ENCODE measurements at regions not wholly inside any gene's neighbourhood (a gene's known extent, or its start where the extent isn't known, plus 50 kb on each side); places are given as distances from the start of the nearest gene placed in this dataset.
"Not testable (repeated sequence)": the region's sequence is repeated elsewhere in the genome, so short reads cannot be mapped to it uniquely, and the experiment has no call there.

DNA sequence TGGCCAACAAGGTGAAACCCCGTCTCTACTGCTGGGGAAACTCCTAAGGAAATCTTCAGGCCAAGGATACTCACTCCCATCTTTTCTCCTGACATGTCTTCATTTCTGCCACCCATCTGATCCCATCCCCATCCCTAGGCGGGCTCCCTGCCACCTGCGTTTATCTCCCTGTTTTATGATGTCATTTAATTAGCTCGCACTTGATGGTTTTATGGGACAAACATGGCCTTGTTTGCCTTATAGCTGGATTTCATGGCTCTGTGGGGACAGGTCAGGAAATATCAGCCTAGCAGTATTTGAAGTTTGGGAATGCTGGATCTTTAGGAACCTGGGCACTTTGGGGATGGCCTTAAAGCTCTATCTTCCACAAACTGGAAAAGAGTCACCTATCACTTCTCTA is 88.5 kb upstream of the CISTR start:
- no peak for DNase-seq

DNA sequence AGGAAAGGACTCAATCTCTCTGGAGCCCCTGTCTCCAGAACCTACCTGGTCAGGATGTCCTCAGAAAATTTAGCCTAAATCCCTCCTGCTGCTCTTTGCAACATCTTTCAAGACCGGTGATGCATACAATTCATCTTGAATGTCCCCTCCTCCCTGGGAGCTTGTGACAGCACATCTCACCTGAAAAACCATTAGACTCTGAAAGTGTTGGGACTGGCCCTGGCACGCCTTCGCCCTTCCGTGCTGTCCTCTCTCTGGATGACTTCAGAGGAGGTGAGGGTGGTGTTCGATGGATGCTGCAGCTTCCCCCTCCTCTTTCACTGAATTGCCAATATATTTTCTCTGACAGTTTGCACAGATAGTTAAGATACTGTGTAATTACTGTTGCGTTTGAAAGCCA is 90.9 kb upstream of the CISTR start:
- DNase-seq: no peak

DNA sequence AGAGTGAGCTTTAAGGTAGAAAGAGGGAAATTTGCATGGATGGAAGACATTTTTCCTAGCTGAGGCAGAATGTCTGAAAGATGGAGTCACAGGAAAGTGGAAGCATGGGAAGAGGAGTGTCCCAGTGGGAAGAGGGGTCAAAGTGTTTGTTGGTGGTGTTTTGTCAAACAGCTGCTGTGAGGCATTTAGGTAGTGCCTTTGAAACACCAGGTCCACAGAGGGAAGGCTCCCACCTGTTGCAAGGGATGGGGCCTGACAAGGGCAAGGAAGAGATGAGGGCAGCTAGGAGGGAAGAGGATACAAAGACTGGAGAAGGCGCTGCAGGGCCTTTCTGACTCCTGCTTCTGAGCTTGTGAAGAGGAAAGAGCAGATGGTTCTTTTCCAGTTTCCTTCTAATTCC is 91.8 kb upstream of the CISTR start:
- no peak for DNase-seq

DNA sequence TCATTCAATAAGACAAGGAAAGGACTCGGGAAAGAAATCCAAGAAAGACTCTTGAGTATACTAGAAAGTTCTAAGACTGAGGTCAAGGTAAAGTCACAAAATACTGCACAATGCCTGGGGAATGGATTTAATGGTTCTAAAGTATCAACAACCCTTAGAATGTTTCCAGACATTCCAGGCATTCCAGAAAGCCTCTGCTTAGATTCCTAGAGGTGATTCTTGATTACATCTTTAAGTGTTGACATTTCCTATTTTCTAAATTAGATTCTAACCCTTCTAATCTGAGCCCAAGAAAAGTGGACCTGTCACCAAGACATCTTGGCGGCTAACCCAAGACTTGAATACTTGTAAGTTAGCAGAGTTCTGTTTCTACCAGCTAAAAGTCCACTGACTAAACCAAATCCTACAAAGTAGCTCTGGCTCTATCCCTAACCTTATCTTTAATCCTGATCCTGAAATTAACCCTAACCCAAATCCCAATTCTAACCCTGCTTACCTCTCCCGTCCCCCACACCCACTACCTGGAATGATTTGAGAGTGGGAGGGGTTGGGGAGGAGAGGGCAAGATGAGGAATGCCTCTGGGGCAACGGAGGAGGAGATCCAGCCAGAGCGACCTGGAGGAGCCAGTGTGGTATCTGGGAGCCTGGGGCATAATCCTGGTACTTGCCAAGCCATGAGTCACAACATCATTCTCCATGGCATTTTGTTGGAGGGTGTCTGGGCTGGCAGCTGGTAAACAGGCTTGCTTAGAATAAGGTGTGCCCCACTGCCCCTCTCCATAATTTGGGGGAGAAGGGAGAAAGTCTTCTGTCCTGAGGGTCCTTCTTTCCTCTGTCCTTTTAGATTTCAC is 93.4 kb upstream of the HOXC13 start:
- DNase-seq: no peak

DNA sequence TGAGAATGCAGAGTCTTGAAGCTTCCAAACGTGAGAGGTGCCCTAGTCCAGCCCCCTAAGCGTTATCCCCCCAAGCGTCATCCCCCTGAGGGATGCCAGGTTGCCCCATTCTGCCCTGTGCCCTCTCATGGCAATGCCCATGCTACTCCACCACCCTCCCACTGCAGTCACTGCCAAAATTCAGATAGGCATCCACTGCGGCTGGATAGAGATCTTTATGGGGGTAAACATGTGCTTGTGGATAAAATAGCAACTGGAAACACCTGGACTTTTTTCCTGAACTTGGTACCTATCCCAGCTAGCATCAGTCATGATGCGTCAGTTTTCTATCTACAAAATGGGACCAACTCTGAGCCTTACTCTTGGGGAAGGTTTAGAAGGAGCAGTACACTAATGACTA is 92.7 kb upstream of the HOXC13 start:
- no peak for DNase-seq

DNA sequence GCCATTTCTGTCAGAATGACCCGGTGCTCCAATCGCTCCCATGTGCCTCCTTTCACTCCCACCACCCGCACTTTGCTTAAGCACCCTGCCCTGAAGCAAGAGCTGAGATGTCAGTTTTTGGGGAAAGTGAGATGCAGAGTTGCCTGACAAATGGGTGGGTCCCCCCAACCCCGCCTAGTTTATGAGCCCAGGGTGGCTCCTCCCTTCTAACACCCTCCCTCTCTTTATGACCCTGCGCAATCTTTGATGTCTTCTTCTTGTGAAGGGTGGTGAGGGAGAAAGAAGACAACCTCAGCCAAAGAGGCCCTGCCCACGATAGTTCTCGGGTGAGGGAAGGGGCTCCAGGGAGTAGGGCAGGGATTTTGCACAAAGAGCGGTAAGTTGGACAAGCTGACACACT is 89.5 kb upstream of the HOXC13 start:
- no peak for DNase-seq

DNA sequence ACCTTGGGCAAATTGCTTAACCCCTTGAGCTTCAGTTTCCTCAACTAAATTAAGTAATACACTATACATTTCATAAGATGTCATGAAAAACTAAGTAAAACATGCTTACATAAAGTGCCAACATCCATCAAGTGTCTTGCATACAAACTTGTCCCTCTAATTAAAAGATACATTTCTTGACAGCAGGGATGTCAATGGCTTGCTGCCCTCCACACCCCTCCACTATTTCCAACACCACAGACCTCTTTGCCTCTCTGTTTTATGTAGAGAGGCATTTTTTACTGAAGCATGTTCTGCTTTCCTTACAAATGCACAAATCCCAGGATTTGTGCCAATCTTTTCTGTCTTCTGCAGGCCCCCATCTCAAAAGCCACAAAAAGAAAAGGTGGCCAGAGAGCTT is 89.0 kb upstream of the HOXC13 start:
- no peak for DNase-seq

DNA sequence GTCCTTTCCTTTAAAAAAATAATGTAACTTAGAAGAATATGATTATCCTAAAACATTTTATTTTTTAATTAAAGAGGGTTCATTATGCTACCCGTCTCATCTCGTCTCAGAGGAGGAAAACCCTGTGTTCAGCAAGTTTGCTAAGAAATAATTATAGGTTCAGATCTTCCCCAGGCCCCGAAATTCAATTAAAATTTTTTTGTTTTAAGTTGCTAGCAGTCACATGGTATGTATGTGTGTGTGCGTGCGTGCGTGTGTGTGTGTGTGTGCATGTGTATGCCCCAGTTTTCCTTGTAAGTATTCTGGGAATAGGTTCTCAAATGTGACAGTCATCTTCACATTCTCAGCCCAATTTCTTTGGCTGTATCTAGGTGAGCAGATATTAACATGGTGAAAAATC is 86.6 kb upstream of the HOXC13 start:
- no peak for DNase-seq

DNA sequence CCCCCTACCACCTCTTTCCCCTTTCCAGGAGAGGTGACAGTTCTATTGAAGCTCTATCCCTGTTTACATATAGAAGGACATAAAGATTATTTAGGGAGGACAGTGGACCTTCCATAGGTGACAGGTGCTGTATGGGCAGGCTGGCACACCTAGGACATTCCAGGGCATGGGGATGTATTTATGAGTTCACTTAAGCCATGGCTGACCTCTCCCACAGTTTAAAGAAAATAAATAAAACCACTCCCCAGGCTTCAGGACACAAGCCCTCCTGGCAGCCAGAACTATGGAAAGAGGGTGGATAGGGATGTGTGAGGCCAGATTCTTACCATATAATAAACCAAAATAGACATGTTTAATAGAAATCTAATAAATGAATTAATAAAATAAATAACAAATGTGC is 85.6 kb upstream of the HOXC13 start:
- DNase-seq: no peak

DNA sequence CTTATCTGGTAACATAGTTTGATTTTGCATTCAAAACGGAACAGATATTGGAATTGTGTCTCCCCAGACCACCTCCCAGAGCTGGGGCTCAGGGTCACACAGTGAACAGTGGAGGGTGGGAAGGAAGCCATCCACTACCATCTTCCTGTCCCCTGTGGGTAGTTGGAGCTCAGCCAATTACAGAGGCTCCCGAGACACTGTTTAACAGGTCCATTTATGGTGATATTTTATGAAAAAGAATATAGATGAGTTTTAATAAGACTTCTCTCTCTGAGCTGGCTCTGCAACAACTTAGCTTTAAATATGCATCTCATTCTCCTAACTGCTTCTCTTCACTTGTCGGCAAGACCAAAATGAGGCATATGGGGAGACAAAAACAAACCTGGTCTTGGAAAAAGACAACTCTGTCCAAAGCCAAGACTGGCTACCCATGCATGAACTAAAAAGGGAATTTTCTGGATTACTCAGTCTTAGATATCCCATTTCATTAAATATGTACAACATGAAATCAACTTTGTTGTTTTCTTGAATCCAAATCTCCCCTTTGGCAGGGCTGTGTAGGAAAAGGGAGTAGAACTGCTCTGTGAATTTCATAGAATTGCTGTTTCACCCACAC is 83.8 kb upstream of the HOXC13 start:
- DNase-seq: no peak

DNA sequence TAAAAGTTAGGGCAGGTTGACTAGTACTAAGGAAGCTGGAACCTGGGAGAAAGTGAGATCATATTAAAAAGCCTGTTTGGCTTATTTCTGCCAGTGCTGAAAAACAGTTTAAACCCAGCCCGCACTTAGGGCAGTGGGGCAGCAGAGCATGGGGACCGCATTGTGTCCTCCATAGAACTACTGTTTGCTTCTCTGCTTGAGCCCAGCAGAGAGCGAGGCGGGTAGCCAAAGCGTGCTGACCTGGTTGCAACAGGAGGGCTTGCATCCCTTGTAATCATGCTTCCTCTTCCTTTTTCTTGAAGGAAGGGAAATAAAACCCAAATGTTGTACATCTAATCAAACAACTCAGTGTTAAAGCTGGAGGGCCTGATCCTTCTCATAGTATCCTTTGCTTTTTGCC is 82.5 kb upstream of the HOXC13 start:
- DNase-seq: no peak

DNA sequence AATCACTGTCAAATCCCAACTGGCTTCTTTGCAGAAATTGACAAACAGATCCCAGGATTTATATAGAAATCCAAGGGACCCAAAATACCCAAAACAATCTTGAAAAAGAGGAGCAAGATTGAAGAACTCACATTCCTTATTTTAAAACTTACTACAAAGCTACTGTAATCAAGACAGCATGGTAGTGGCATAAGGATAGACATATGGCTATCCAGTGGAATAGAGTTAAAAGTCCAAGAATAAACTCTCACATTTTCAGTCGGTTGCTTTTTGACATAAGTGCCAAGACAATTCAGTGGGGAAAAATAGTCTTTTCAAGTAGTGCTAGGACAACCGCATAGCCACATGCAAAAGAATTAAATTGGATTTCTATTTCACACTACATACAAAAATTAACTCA is 81.0 kb upstream of the HOXC13 start:
- DNase-seq: no peak

DNA sequence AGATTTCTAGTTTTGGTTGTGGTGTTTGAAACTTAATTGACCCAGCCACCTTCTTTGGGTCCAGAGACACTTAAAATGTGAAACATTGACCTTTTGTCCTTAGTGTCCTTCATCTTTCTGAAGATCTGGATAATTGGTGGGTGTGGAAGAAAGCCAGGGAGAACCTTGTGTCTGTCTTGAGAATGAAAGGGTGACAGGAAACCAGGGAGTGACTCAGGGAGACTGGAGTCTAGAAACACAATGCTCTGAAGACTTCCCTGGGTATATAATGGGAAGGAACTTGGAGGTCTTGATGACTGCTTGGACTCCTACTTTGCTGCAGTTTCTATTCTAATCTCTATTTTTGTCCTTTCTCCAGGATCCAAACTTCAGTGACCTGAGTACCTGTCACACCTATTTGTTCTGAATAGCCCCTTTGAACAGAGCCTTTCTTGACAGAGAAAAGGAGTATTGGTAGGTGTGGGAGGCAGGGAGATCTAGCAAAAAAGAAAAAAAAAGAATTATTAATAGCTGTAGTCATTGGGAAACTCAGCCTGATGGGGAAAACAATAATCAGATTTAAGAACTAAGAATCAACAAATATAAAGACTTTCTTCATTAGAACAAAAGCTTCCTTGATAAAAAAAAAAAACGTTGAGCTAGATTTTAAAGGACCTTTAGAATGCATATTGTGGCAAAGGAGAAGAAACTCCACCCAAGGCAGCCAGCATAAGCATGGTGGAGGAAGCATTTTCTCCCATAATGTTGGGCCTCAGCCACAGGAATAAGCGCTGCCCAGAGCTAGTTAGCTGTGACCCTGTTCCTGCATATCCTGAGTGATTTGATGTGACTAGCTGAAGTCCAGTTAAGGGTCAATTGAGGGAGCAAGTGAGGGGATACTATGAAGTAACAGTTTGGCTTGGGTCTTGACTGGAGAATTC is 77.9 kb upstream of the HOXC13 start:
- no peak for DNase-seq

DNA sequence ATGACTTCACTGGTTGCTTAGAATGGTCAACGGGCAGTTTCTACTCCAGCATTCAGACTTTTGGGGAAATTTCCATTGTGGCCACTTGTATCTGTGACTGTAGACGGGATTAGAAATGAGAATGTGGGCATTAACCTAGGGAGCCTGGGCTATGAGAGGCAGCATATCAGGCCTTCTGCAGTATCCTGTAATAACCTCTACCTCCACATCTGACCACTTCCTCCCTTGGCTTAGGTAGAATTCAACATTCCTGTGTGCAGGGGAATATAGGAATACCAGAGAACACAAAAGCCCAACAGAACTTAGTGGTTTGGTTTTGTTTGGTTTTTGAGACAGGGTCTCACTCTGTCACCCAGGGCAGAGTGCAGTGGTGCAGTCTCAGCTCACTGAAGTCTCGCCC is 76.4 kb upstream of the HOXC13 start:
- no peak for DNase-seq

DNA sequence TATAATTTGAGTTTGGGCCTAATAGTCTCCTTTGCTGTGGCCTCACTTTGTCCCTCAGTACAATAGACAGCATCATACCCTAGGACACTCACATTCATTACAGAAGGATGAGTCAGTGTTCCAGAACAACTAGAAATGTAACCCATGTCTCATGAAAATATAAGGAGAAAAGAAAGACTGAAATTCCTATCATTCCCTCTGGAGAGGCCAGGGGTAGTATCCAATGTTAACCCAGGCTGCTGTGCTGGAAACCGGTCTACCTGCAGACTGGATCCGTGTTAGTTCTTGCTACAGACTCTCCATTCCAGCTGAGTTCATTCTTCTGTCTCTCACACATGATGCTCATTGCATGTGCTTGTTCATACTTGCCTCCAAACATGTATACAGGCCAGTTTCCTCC is 75.8 kb upstream of the HOXC13 start:
- no peak for DNase-seq

DNA sequence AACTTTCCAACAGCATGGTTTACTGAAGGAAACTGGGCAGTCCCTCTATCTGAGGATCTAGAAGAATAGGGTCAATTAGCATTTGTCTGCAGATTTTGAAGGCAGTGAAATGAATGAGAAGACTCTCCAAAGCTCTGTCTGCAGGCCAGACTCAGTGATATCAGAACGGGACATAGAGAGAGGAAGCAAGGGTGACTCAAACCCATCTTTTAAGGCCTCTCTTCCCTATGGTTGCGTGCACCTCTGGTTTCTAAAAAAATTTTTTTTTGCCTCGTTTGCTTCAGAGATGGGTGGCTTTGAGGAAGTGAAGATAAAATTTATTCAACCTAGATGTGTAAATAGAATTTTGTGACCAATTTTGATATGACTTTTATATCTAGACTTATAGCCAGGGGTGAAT is 71.9 kb upstream of the HOXC13 start:
- DNase-seq: no peak

DNA sequence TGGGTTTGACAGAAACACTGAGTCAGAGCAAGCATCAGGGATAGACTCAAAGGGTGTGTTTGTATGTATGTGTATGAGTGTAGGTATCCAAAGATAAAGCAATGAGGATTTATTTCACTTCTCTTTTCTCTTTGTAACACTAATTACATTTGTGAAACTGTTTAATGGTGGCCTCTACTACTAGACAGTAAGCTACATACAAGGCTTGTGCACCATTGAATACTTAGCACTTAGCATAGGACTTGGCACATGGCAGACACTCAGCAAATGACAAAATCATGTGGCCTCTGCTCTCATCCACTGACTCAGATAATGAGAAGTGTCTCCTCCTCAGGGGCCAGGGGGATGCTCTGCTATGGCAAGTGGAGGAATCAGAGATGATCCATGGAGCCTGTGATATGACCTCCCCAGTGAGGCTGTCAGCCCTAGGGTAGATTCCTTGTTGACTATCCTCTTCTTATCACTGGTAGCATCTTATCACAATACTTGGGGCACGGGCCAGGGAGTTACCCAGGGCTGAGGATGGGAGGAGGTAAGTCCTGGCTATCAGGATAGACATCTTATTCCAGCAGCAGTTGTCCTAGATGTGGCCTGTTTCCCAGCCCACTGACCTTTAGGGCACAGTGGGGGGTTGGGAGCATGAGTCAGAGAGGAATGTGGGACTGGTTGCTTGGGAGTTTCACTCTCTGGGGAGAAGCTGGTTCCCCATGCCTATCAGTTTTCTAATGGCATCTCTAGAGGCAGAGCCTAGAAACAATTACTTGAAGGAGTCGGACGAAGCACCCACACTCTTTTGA is 71.2 kb upstream of the HOXC13 start:
- DNase-seq: no peak

DNA sequence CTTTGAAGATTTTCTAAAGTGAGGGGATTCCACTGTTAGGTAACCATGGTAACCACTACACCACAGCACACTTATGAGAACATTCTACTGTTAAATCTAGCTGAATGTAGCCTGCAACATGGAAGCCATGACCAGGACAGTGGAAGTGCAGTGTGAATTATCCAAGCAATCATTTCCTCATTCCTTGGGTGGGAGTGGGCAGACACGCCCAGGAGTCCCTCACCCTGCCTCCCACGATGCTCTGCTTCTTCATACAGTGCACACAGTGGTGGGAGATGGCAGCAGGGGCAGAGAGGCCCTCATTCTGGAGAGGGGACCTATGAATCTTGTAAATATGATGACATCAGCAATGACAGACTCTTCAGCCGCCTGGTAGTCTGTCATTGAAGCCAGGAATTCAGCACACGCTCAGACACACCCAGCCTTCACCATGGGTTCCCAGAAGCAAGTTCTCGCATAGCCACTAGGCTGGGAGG is 70.1 kb upstream of the HOXC13 start:
- DNase-seq: no peak

DNA sequence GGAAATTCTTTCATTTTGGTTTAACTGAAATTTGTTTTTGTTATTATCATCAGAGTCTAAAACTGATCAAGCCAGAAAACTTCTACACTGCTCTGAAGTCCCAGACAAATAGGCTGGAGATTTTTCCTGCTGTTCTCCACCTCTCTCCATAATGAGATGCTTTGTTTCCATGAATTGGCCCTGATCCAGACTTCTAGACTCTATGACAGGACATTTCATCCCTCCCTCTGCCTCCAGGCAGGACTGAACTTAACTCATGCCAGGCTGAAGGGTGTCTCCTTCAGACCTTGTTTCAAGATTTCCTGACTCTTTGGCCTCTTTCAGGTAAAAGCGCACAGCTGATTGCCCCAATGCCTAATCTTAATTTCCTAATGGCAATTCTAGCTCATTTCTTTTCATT is 69.1 kb upstream of the HOXC13 start:
- no peak for DNase-seq

DNA sequence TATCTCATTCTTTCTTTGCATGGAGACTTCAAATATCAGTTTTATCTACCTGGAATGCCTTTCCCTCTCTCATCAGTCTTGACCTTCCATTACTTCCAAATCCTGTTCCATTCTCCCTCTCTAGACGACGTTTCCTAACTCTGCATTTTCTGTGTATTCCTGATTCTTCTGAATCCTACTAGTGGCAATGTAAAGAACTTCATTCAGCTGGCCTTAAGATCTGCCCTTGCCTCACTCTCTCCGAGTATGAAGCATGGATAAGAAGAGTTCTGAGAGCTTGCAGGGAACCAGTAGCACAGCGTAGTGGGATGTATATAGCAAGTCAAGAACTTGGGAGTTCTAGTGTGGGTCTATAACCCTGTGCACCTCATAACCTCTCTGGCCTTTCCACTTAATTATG is 68.5 kb upstream of the HOXC13 start:
- no peak for DNase-seq

DNA sequence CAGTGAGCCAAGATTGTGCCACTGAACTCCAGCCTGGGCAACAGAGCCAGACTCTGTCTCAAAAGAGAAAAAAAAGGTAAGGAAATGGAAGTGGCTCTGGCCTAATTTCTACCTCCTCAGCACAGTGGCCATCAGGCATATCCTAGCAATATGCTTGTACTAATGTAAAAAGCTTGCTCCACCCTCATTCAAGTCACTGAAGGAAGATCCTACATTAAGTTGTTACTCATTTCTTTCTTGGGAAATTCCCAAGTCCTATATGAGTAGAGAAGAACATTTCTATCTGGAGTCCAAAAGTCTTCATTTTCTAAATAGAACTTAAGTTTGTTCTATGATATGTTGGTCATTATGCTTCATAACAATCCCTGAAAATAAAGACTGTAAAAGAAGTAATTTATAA is 67.3 kb upstream of the HOXC13 start:
- DNase-seq: no peak

DNA sequence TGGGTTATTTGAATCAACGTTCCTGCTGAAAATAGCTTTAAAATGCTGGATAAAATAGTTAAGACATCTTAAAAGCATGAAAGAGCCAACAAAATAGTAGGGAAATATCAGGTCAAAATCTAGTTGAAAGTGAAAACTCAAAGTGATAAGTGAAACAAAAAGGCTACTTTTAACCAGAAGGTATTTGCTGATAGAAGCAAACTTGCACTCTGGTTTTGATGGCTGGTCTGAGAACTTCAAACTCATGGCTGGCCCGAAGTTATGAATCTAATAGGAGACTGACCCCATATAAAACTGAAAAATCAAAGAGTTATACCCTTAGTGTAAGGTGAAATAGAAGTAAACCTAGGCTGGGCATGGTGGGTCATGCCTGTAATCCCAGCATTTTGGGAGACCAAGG is 66.3 kb upstream of the HOXC13 start:
- DNase-seq: no peak

DNA sequence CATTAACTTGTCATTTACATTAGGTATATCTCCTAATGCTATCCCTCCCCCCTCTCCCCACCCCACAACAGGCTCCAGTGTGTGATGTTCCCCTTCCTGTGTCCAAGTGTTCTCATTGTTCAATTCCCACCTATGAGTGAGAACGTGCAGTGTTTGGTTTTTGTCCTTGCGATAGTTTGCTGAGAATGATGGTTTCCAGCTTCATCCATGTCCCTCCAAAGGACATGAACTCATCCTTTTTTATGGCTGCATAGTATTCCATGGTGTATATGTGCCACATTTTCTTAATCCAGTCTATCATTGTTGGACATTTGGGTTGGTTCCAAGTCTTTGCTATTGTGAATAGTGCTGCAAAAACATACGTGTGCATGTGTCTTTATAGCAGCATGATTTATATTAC is 60.7 kb upstream of the HOXC13 start:
- DNase-seq: not testable (repeated sequence)

All from NCI-H146 (cell line).